ENCODE measurements at regions not wholly inside any gene's neighbourhood (a gene's known extent, or its start where the extent isn't known, plus 50 kb on each side); places are given as distances from the start of the nearest gene placed in this dataset.

- Histone ChIP-seq H3K4me1 (ENCODE audit: low read depth) (no peaks in the 10 kb centered on the region), H3K36me3 (ENCODE audit: low read depth) (no peaks in the 10 kb centered on the region), H3K9me3 (no peaks in the 10 kb centered on the region), H3K4me3 (no peak overlapping the region)
- intact Hi-C loops (cut with DNase I, micrococcal nuclease) = no loop called here
- DNase-seq (no peak), ATAC-seq (no peak)
- TF ChIP-seq, protein P1, sequence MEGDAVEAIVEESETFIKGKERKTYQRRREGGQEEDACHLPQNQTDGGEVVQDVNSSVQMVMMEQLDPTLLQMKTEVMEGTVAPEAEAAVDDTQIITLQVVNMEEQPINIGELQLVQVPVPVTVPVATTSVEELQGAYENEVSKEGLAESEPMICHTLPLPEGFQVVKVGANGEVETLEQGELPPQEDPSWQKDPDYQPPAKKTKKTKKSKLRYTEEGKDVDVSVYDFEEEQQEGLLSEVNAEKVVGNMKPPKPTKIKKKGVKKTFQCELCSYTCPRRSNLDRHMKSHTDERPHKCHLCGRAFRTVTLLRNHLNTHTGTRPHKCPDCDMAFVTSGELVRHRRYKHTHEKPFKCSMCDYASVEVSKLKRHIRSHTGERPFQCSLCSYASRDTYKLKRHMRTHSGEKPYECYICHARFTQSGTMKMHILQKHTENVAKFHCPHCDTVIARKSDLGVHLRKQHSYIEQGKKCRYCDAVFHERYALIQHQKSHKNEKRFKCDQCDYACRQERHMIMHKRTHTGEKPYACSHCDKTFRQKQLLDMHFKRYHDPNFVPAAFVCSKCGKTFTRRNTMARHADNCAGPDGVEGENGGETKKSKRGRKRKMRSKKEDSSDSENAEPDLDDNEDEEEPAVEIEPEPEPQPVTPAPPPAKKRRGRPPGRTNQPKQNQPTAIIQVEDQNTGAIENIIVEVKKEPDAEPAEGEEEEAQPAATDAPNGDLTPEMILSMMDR (IDR thresholded peaks at IDR 0.05) = no peak
Observed at GRCh38 chr1:114290776-114291175, 137.1 kb upstream of the SYT6 start.

- ATAC-seq (no peak), DNase-seq (no peak)
- H3K4me1 ChIP-seq (ENCODE audit: low read depth) = no peaks in the 10 kb centered on the region
- no peak overlapping the region for H3K4me3 ChIP-seq
- intact Hi-C loops (cut with DNase I, micrococcal nuclease) = no loop called here
- no peaks in the 10 kb centered on the region for H3K36me3 ChIP-seq (ENCODE audit: low read depth)
- H3K9me3 ChIP-seq = no peaks in the 10 kb centered on the region
- TF ChIP-seq, protein P1 (IDR thresholded peaks at IDR 0.05) = no peak
Observed at GRCh38 chr1:114290341-114290740, 136.7 kb upstream of the SYT6 start.

DNA sequence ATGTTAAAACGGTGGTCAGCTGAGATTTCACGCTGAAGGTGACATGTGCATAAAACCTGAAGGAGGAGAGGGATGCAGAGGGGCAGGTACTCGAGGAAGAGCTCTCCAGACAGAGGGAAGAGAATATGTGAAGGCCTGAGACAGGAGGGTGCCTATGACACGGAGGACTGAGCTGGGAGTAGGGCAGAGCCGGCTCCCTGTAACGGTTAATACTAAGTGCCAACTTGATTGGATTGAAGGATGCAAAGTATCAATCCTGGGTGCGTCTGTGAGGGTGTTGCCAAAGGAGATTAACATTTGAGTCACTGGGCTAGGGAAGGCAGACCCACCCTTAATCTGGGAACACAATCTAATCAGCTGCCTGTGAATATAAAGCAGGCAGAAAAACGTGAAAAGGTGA is 136.2 kb upstream of the SYT6 start:
- TF ChIP-seq, protein P1 (IDR thresholded peaks at IDR 0.05) = no peak

DNA sequence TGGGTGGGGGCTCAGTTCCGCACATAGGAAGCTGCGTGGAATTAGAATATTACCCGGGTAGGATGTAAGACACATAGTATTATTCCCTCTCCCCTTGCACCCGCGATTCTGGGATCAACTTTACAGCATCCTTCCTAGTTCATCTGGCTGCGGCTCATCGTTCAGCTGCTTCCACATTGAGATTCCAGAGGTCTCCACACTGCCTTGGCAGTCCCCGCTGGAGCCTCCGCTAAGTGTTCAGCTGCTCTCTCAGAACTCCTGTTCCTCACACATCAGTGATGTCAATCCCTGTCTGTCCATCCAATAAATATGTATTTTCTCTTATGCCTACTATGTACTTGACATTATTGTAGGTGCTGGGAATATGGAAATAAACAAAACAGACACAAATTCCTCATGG is 135.6 kb upstream of the SYT6 start:
- Histone ChIP-seq H3K4me1 (ENCODE audit: low read depth) (no peaks in the 10 kb centered on the region), H3K9me3 (no peaks in the 10 kb centered on the region), H3K36me3 (ENCODE audit: low read depth) (no peaks in the 10 kb centered on the region), H3K4me3 (no peak overlapping the region)
- ATAC-seq (no peak), DNase-seq (no peak)
- TF ChIP-seq, protein P1 (IDR thresholded peaks at IDR 0.05) = no peak
- intact Hi-C loops (cut with DNase I, micrococcal nuclease) = no loop called here

More for the DNA sequence above, 136.2 kb upstream of the SYT6 start:
- no peak overlapping the region for H3K4me3 ChIP-seq
- no peak for DNase-seq
- no peaks in the 10 kb centered on the region for H3K9me3 ChIP-seq
- ATAC-seq = no peak
- intact Hi-C loops (cut with DNase I, micrococcal nuclease) = no loop called here
- H3K4me1 ChIP-seq (ENCODE audit: low read depth) = no peaks in the 10 kb centered on the region
- H3K36me3 ChIP-seq (ENCODE audit: low read depth) = no peaks in the 10 kb centered on the region

DNA sequence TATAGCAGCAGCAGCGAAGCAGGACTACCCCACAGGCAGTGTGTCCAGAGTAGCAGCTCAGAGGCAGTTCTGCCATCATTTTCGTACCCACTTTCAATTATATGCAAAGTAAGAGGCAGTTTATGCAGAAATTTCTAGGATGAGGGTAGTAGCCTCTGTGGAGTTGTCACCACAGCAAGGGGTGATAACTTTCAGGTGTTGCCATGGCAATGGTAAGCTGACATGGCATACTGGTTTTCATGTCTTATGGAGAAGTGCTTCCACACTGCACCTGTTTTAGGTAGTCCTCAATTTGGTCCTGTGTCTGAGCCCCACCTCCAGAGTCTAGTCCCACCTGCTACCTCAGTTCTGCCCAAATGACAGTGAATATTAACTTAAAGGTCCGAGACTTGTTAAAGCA is 133.3 kb upstream of the SYT6 start:
- H3K9me3 ChIP-seq = no peaks in the 10 kb centered on the region
- no peaks in the 10 kb centered on the region for H3K4me1 ChIP-seq (ENCODE audit: low read depth)
- H3K4me3 ChIP-seq = no peak overlapping the region
- TF ChIP-seq, protein P1 (IDR thresholded peaks at IDR 0.05) = no peak
- no peak for ATAC-seq
- intact Hi-C loops (cut with DNase I, micrococcal nuclease) = no loop called here
- no peaks in the 10 kb centered on the region for H3K36me3 ChIP-seq (ENCODE audit: low read depth)
- no peak for DNase-seq

- H3K4me3 ChIP-seq = no peak overlapping the region
- H3K9me3 ChIP-seq = no peaks in the 10 kb centered on the region
- H3K4me1 ChIP-seq (ENCODE audit: low read depth) = no peaks in the 10 kb centered on the region
- intact Hi-C loops (cut with DNase I, micrococcal nuclease) = no loop called here
- DNase-seq (no peak), ATAC-seq (no peak)
- TF ChIP-seq, protein P1 (IDR thresholded peaks at IDR 0.05) = no peak
- no peaks in the 10 kb centered on the region for H3K36me3 ChIP-seq (ENCODE audit: low read depth)
Observed at GRCh38 chr1:114286179-114286578, 132.5 kb upstream of the SYT6 start.
